HG02938 (cell line): ENCODE measurements at regions not wholly inside any gene's neighbourhood (a gene's known extent, or its start where the extent isn't known, plus 50 kb on each side); places are given as distances from the start of the nearest gene placed in this dataset.
A peak's percentile ranks its signal among the peaks of the same experiment; 100 is the strongest.

ENCODE experiments used
- ATAC-seq: cut with Tn5 transposase; IDR thresholded peaks from one replicate; pipeline ENCODE4 v1.9.1; 2021; ENCODE audit warnings: mild to moderate bottlenecking, moderate library complexity; ENCODE audit not compliant: unreplicated experiment

GRCh38 chr5:57598756-57599155, 116.1 kb upstream of the ACTBL2 start:
- no peak for ATAC-seq

GRCh38 chr5:57598097-57598496, 115.5 kb upstream of the ACTBL2 start:
- ATAC-seq: no peak

GRCh38 chr5:57595523-57595991, 112.9 kb upstream of the ACTBL2 start:
- no peak for ATAC-seq

GRCh38 chr5:57594436-57594835, 111.8 kb upstream of the ACTBL2 start:
- no peak for ATAC-seq

- ATAC-seq: no peak
These were observed 109.6 kb upstream of the ACTBL2 start for GRCh38 chr5:57592236-57592635.

- no peak for ATAC-seq
These were observed 104.0 kb upstream of the ACTBL2 start for GRCh38 chr5:57586649-57587048.

- no peak for ATAC-seq
These were observed 100.0 kb upstream of the ACTBL2 start for GRCh38 chr5:57582578-57583070.

- no peak for ATAC-seq
These were observed 99.2 kb upstream of the ACTBL2 start for GRCh38 chr5:57581772-57582171.

GRCh38 chr5:57581222-57581621, 98.6 kb upstream of the ACTBL2 start:
- no peak for ATAC-seq

- no peak for ATAC-seq
These were observed 95.0 kb upstream of the ACTBL2 start for GRCh38 chr5:57577432-57578175.

- no peak for ATAC-seq
These were observed 93.7 kb upstream of the ACTBL2 start for GRCh38 chr5:57576317-57576716.

- no peak for ATAC-seq
These were observed 93.2 kb upstream of the ACTBL2 start for GRCh38 chr5:57575839-57576238.

- ATAC-seq: no peak
These were observed 89.8 kb upstream of the ACTBL2 start for GRCh38 chr5:57572461-57572860.

GRCh38 chr5:57569601-57570000, 87.0 kb upstream of the ACTBL2 start:
- ATAC-seq: no peak

- ATAC-seq: no peak
These were observed 85.5 kb upstream of the ACTBL2 start for GRCh38 chr5:57568136-57568535.

GRCh38 chr5:57566914-57567313, 84.3 kb upstream of the ACTBL2 start:
- peak; percentile 65 for ATAC-seq

- no peak for ATAC-seq
These were observed 78.7 kb upstream of the ACTBL2 start for GRCh38 chr5:57561231-57561842.

- ATAC-seq: no peak
These were observed 76.6 kb upstream of the ACTBL2 start for GRCh38 chr5:57559110-57559635.

- no peak for ATAC-seq
These were observed 69.4 kb upstream of the ACTBL2 start for GRCh38 chr5:57552033-57552432.

GRCh38 chr5:57551251-57551650, 68.6 kb upstream of the ACTBL2 start:
- no peak for ATAC-seq

- ATAC-seq: no peak
These were observed 67.5 kb upstream of the ACTBL2 start for GRCh38 chr5:57550132-57550531.

GRCh38 chr5:57549566-57549965, 67.0 kb upstream of the ACTBL2 start:
- no peak for ATAC-seq
